Calu3 (cell line): ENCODE measurements at regions not wholly inside any gene's neighbourhood (a gene's known extent, or its start where the extent isn't known, plus 50 kb on each side); places are given as distances from the start of the nearest gene placed in this dataset.

Source experiments
- BruUV-seq: library from RNA; stranded (reverse); fragments of 400-500 nt; replicated peaks from 2 replicates; lab custom pipeline; 2021; lab: Mats Ljungman, UMichigan
- CTCF ChIA-PET: fragments of 300-600 bp; sonication (Branson Sonifier 250); formaldehyde crosslinking; loops from one replicate; lab custom pipeline; 2022; ENCODE audit warnings: antibody characterized with exemption; lab: Charles Lee
- DNase-seq: peaks from one replicate; pipeline ENCODE4 v3.0.0; 2022
- H3K27ac Mint-ChIP-seq: one replicate; pipeline ENCODE4 v1.8.0; 2022; ENCODE audit warnings: mixed read lengths; ENCODE audit not compliant: unreplicated experiment
- H3K27me3 Mint-ChIP-seq: one replicate; pipeline ENCODE4 v1.8.0; 2022; ENCODE audit warnings: mixed read lengths; ENCODE audit not compliant: unreplicated experiment
- H3K36me3 Mint-ChIP-seq: one replicate; pipeline ENCODE4 v1.8.0; 2022; ENCODE audit warnings: mild to moderate bottlenecking, moderate library complexity, mixed read lengths; ENCODE audit not compliant: insufficient read depth, unreplicated experiment
- H3K4me1 Mint-ChIP-seq: one replicate; pipeline ENCODE4 v1.8.0; 2022; ENCODE audit warnings: mild to moderate bottlenecking, low read depth, mixed read lengths; ENCODE audit not compliant: unreplicated experiment
- H3K4me3 Mint-ChIP-seq: one replicate; pipeline ENCODE4 v1.8.0; 2022; ENCODE audit warnings: mild to moderate bottlenecking, low read depth, moderate library complexity, mixed read lengths; ENCODE audit not compliant: unreplicated experiment
- H3K9me3 Mint-ChIP-seq: one replicate; pipeline ENCODE4 v1.8.0; 2022; ENCODE audit warnings: low read depth, mixed read lengths; ENCODE audit not compliant: unreplicated experiment
- CTCF ChIP-seq: fragments of 200-600 bp; IDR thresholded peaks from one replicate; pipeline ENCODE4 v1.8.0; 2022; ENCODE audit warnings: antibody characterized with exemption; ENCODE audit not compliant: unreplicated experiment
- intact Hi-C: fragments of 100-400 bp; cut with micrococcal nuclease; formaldehyde crosslinking; loops from one replicate; pipeline ENCODE4 v1.10.0; 2022; ENCODE audit not compliant: unreplicated experiment

GRCh38 chr6:94357381-94357980, 938.1 kb upstream of the EPHA7 start:
- CTCF ChIA-PET, result interaction anchor here (0.5 kb wide), 1 partner anchor 14 kb away, joined by 3 read pairs; no protein-coding TSS in a partner anchor
- intact Hi-C loops, result no loop called here
- DNase-seq, result no peak
- Mint-ChIP-seq H3K4me1 (no peaks in the 10 kb centered on the region), H3K27me3 (no peaks in the 10 kb centered on the region), H3K4me3 (no peak overlapping the region), H3K9me3 (peaks cover 2% of the 10 kb centered on the region), H3K36me3 (no peaks in the 10 kb centered on the region), H3K27ac (no peak overlapping the region)
- no peak for TF ChIP-seq CTCF
- BruUV-seq, result no TSS peak

- DNase-seq, result no peak
- H3K36me3 Mint-ChIP-seq, result no peaks in the 10 kb centered on the region
These were observed 931.5 kb upstream of the EPHA7 start for GRCh38 chr6:94350833-94351232.

GRCh38 chr6:94349227-94349626, 929.9 kb upstream of the EPHA7 start:
- no peaks in the 10 kb centered on the region for H3K36me3 Mint-ChIP-seq
- no peak overlapping the region for H3K27ac Mint-ChIP-seq
- CTCF ChIA-PET, result no interaction called here
- no peaks in the 10 kb centered on the region for H3K4me1 Mint-ChIP-seq
- H3K27me3 Mint-ChIP-seq, result no peaks in the 10 kb centered on the region
- no peak for DNase-seq
- no peak for TF ChIP-seq CTCF
- no TSS peak for BruUV-seq
- no peak overlapping the region for H3K4me3 Mint-ChIP-seq
- H3K9me3 Mint-ChIP-seq, result peaks cover 6% of the 10 kb centered on the region
- intact Hi-C loops, result no loop called here

More at GRCh38 chr6:94350833-94351232, 931.5 kb upstream of the EPHA7 start:
- no peak for TF ChIP-seq CTCF
- no peak overlapping the region for H3K4me3 Mint-ChIP-seq
- H3K27me3 Mint-ChIP-seq, result no peaks in the 10 kb centered on the region
- CTCF ChIA-PET, result no interaction called here
- H3K27ac Mint-ChIP-seq, result no peak overlapping the region
- BruUV-seq, result no TSS peak
- intact Hi-C loops, result no loop called here
- peaks cover 8% of the 10 kb centered on the region for H3K9me3 Mint-ChIP-seq
- no peaks in the 10 kb centered on the region for H3K4me1 Mint-ChIP-seq

GRCh38 chr6:94344866-94345265, 925.5 kb upstream of the EPHA7 start:
- BruUV-seq, result no TSS peak
- no peak for DNase-seq
- no peaks in the 10 kb centered on the region for H3K36me3 Mint-ChIP-seq
- H3K4me3 Mint-ChIP-seq, result no peak overlapping the region
- no peak for TF ChIP-seq CTCF
- no peaks in the 10 kb centered on the region for H3K27me3 Mint-ChIP-seq
- CTCF ChIA-PET, result no interaction called here
- no peak overlapping the region for H3K27ac Mint-ChIP-seq
- H3K4me1 Mint-ChIP-seq, result no peaks in the 10 kb centered on the region
- peaks cover 9% of the 10 kb centered on the region for H3K9me3 Mint-ChIP-seq
- intact Hi-C loops, result no loop called here
